ENCODE measurements at regions not wholly inside any gene's neighbourhood (a gene's known extent, or its start where the extent isn't known, plus 50 kb on each side); places are given as distances from the start of the nearest gene placed in this dataset.

GRCh38 chr10:31604646-31605170 is 285.7 kb downstream of the ZEB1 start:
- no peak for DNase-seq

GRCh38 chr10:31604096-31604495 is 285.1 kb downstream of the ZEB1 start:
- DNase-seq = peak; percentile 62

- peak; percentile 97 for DNase-seq
Measured at GRCh38 chr10:31603235-31604087, 284.4 kb downstream of the ZEB1 start.

DNA sequence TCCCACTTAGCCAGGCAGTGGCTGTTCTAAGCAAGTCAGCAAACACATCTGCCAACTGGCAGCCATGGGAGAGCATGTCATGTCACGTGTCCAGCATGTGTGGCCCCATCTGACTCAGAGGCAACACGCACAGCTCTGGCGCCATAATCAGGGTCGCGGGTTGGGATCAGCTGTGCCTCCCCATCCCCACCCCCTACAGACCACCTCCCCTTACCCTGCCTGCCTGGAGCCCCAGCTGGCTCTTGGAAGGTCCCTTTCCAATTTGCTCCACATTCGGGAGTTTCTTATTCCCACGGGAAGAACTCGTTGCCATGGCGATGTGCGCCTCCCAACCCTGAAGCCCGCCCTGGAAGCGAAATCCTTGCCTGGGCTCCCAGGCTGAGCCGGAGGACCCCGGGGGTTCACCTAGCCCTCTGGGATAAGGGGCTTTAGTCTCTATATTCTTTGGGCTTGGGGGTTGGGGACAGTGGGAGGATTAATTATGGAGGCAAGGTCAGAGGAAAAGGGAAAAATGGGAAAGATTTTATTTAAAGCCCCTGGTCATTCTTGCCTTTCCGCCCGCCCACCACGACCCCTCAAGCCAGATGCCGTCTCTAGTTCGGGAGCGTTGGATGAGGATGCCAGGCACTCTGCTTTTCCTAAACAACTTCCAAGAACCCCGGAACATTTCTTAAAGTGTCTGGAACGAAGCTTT is 283.7 kb downstream of the ZEB1 start:
- DNase-seq = peak; percentile 75

DNA sequence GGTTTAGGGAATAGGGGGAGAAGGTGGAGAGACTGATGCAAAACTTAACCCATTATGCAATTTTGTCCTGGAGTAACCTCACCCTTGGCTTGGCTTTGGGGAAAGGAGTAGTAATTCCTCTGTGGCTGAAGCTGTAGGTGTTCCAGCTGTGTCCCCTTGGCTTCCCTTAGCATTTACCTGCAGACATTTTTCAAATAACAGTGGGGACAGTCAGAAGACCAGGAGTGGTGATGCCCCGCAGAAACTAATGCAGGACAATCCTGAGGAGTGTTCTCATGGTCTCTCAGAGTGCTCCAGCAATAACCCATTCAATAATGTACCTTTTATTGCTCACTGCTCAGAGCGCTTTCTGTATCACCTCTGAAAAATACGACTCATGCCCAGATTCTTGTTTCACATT is 282.1 kb downstream of the ZEB1 start:
- no peak for DNase-seq

DNA sequence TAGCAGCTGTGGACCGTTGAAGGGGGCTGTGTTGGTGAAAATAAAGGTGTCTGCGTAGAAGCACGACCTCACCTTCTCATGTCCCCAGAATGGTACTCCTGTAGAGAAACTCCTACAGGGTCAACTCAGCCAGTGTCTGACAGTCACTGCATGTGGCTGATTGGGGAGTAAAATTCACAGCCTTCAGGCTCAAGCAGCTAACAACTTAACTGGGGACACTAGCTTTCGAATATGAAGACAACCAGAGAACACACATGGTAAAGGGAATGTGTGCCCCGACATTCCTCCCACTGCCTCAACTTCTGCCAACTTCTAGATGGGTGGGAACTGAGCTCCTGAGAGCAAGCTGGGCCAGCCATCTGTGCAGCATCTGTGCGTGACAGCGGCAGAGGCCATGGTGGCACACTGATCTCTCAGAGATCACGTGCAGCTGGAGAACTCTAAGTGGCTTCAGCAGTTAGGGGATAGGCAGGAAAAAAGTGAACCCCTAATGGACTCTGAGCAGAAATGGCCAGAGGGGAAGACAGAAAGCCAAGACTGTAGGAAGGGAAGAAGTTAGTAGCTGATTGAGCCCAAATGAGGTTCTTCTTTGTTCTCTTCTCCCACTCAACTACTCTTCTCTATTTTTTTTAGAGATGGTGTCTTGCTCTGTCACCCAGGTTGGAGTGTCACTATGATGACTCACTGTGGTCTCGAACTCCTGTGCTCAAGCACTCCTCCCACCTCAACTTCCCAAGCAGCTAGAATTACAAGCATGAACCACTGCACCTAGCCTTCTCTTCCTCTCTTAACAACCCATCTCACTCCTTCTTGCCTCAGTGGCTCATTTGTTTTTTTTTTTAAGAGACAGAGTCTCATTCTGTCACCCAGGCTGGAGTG is 280.8 kb downstream of the ZEB1 start:
- no peak for DNase-seq

DNA sequence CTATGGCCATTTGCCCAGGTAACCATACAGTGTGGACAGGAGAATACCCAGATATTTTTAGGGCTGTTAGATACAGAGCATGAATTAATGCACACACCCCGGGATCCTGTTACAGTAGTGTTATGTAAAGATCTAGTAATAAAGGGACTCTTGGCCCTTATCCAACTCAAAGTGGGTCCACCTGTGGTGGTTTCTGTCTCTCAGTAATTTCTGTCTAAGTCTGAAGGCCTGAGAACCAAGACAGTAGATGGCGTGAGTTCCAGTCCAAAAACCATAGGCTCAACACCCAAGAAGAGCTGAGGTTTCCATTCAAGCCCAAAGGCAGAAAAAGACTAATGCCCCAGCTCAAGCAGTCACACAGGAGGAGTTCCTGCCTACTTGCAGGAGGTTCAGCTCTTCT is 277.7 kb downstream of the ZEB1 start:
- DNase-seq = no peak

DNA sequence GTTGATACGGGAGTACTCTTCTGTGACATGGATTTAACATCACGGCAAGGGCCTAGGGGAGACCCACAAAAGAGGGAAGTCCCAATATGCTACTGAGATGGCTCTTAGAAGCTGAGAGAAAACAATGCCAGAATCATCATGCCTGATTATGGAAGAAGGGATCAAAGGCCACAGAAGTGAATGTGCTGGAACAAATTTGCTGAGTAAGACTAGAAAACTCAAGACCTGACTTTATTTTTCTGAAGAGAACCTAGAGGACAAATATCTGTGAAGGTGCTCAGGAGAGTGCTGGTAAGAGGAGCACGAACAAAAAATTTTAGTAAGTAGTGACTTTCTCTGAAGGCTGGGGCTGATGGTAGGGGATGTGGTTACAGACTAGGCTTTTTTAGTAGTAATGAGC is 277.0 kb downstream of the ZEB1 start:
- DNase-seq = no peak

- no peak for DNase-seq
Measured at GRCh38 chr10:31594347-31594873, 275.4 kb downstream of the ZEB1 start.

- DNase-seq = no peak
Measured at GRCh38 chr10:31593124-31593523, 274.1 kb downstream of the ZEB1 start.

DNA sequence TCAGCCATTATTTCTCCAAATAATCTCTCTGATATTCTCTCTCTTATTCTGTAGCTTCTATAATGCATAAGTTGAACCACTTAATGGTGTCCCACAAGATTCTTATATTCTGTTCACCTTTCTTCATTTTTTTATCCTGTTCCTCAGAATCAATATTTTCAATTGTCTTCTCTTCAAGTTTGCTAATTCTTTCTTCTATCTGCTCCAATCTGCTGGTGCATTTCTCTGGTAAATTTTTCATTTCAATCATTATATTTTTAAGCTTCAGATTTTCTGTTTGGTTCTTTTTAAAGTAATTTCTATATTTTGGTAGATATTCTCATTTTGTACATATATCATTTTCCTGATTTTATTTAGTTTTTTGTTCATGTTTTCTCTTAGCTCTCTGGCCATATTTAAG is 272.6 kb downstream of the ZEB1 start:
- DNase-seq = no peak

DNA sequence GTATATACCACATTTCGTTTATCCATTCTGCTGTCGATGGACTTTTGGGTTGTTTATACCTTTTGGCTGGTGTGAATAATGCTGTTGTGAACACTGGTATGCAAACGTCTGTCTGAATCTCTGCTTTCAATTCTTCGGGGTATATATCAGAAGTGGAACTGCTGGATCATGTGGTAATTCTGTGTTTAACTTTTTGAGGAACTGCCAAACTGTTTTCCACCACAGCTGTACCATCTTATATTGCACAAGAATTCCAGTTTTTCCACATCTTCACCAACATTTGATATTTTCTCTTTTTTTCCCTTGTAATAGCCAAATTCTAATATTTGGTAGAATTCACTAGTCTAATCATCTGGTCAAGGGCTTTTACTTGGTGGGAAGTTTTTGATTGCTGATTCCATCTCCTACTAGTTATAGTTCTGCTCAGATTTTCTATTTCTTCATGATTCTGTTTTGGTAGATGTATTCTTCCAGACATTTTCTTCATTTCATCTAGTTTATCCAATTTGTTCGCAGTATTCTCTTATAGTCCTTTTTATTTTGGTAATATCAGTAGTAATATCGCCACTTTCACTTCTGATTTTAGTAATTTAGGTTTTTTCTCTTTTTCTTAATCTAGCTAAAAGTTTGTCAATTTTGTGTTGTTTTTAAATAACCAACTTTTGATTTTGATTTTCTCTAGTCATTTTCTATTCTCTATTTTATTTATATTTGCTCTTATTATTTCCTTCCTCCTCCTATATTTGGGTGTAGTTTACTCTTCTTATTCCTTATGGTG is 271.2 kb downstream of the ZEB1 start:
- DNase-seq = no peak

- DNase-seq = no peak
Measured at GRCh38 chr10:31587691-31588090, 268.7 kb downstream of the ZEB1 start.

DNA sequence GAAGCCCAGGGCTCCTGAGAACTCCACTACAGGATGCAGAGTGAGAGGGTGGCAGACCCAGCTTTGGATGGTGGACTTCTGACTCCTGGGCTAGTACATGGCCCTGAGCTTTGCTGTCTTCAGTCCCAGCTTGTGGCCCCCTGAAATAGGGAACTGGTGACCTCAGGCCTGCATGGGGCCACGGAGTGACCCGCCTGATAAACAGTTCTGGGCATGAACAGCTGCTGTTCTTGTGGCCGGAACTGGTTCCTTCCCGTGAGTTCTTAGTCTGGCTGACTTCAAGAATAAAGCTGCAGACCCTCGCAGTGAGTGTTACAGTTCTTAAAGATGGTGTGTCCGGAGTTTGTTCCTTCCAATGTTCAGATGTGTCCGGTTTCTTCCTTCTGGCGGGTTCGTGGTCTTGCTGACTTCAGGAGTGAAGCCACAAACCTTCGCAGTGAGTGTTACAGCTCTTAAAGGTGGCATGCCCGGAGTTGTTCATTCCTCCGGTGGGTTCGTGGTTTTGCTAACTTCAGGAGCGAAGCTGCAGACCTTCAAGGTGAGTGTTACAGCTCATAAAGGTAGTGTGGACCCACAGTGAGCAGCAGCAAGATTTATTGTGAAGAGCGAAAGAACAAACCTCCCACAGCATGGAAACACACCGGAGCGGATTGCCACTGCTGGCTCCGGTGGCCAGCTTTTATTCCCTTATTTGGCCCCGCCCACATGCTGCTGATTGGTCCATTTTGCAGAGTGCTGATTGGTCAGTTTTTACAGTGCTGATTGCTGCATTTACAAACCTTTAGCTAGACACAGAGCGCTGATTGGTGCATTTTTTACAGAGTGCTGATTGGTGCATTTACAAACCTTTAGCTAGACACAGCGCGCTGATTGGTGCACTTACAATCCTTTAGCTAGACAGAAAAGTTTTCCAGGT is 268.0 kb downstream of the ZEB1 start:
- no peak for DNase-seq

DNA sequence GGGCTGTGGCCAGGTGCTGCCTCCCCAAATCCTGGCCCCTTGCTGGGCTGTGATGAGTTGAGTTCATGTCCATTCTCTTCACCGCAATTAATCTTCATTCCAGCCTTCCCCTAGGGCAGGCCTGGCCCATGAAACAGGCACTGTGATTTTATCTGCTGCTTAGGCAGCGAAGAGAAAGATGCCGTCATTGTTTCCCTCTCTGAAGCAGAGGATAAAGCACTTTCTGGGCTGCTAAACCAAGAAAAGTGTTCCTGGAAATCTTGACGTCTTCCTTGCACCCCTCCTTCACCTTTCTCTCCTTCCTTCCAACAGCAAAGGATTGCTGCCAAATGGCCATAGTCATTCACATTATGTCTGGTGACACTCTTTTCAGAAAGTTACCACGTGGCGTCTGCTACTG is 265.9 kb downstream of the ZEB1 start:
- no peak for DNase-seq

DNA sequence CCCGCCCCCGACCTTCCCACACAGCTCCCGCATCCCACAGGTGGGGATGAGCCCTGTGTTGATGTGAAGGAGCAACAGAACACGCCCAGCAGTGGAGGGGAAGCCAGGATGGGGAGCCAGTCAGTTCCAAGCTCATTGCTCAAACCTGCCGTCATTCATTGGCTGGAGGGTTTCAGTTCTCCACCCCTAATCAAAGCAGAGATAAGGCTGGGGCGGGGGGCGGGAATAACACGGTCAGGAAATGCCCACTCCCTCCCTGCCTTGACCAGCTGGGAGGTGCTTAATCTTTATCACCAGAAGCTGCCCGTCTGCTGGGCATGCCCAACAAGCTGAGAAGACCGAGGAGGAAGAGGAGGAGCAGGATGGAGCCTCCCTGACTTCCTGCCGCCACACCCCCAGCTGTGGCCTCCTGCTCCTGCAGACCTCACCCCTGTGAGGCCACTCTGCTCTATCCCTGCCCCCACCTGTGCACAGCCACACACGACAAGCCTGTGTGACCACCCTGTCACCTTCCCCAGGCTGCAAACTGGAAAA is 265.1 kb downstream of the ZEB1 start:
- no peak for DNase-seq

DNA sequence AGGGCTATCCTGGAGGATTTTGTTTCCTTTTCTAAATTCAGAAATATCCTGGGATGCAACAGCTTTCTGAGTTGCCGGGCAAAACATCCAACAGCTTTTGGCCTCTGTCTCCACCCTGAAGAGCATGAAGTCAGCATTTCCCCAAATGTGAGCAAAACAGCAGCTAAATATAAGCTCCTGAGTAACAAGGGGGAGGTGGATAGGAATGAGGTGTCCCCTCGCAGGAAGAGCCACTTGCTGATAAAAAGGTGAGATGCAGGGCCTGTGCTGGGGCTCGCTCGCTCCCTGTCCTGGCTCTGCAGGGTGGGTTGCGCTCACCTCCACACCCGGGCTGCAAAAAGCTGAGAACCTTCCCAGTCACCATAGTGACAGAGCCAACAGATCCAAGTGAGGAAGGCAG is 264.3 kb downstream of the ZEB1 start:
- DNase-seq = no peak

DNA sequence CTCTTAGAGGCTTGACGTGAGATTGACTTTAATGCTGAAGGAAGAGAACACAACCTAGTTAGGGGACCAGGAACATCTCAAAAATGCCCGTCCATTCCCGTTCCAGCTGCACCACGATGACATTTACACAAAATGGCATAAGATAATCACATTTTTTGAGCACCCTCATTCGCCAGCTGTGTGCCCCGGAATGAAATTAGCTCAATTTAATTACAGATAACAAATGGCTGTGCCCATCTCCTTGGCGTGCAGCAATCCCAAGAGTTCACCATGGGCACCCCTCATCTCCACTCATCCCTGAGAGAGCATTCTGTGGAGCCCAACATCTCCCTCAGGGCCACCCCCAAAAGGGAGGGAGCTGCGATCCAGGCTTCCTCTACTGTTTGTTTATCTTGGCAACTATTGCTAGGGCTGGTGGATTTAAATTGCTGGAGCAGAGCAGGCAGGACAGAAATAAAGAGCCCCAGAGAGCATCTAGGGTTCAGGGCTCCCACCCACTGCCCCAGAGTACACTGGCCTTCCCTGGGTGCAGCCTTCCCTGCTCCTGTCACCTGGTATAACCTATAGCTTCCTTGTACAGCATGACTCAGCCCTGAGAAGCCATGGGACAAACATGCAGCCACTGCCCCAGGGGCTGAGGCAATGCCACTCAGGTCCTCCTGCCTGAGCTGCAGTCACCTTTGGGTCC is 263.5 kb downstream of the ZEB1 start:
- DNase-seq = peak; percentile 13

DNA sequence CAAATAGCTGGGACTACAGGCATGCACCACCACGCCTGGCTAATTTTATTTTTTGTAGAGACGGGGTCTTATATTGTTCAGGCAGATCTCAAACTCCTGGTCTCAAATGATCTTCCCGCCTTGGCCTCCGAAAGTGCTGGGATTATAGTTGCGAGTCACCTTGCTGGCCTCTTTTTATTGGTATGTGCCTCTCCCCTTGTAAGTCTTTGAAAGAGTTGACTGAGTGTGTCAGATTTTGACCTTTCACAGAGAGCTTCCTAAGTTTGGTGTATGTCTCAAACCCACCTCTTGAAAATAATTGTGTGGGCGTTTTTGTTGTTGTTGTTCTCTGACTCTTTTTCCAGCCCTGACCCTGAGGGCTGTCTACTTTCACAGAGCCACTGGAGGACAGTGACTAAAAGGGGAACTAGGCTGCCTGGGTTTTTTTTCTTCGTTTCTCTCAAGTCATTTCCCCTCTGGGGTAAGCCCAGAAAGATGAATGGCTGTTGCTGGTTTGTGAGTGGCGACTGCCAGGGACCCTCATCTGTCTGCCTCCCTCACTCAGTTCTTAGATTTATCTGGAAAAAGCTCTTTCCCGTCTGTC is 262.8 kb downstream of the ZEB1 start:
- no peak for DNase-seq

GRCh38 chr10:31580646-31581045 is 261.6 kb downstream of the ZEB1 start:
- no peak for DNase-seq

Data from EL (cell line).